WTC11 (cell line): ENCODE measurements at regions not wholly inside any gene's neighbourhood (a gene's known extent, or its start where the extent isn't known, plus 50 kb on each side); places are given as distances from the start of the nearest gene placed in this dataset.

Experiments used
- ATAC-seq: fragments of 200-7000 bp; cut with Tn5 transposase; 2 replicates; pipeline ENCODE4 v1.10.0; 2021; ENCODE audit warnings: mild to moderate bottlenecking, moderate library complexity
- CTCF ChIA-PET: fragments of 300-600 bp; sonication (Branson Sonifier 250); formaldehyde crosslinking; loops from one replicate; lab custom pipeline; 2021; ENCODE audit warnings: antibody characterized with exemption; lab: Charles Lee
- POLR2A ChIA-PET: fragments of 350-600 bp; sonication (Branson Sonifier 250); formaldehyde crosslinking; loops from one replicate; lab custom pipeline; 2021; ENCODE audit warnings: antibody characterized with exemption; lab: Charles Lee
- DNase-seq: peaks from one replicate; pipeline ENCODE4 v3.0.0; 2021; ENCODE audit warnings: low spot score
- H3K27ac Mint-ChIP-seq: 2 replicates; pipeline ENCODE4 v1.8.0; 2021; ENCODE audit warnings: mixed read lengths
- H3K27me3 Mint-ChIP-seq: 2 replicates; pipeline ENCODE4 v1.8.0; 2021; ENCODE audit warnings: low read depth, mild to moderate bottlenecking, moderate library complexity, mixed read lengths
- H3K36me3 Mint-ChIP-seq: 2 replicates; pipeline ENCODE4 v1.8.0; 2021; ENCODE audit warnings: mixed read lengths
- H3K4me1 Mint-ChIP-seq: 2 replicates; pipeline ENCODE4 v1.8.0; 2022; ENCODE audit warnings: mixed read lengths
- H3K4me3 Mint-ChIP-seq: 2 replicates; pipeline ENCODE4 v1.8.0; 2021; ENCODE audit warnings: mild to moderate bottlenecking, moderate library complexity, mixed read lengths
- H3K9me3 Mint-ChIP-seq: 2 replicates; pipeline ENCODE4 v1.8.0; 2021; ENCODE audit warnings: mixed read lengths
- AFF4 ChIP-seq: sonication (generic); formaldehyde crosslinking; IDR thresholded peaks from 2 replicates; pipeline ENCODE4 v1.8.1; 2023; ENCODE audit warnings: mild to moderate bottlenecking, missing genetic modification reagents, borderline replicate concordance
- CREM ChIP-seq: sonication (generic); formaldehyde crosslinking; IDR thresholded peaks from 2 replicates; pipeline ENCODE4 v1.8.1; 2022; ENCODE audit warnings: mild to moderate bottlenecking, missing genetic modification reagents, moderate library complexity
- FOXK1 ChIP-seq: sonication (generic); formaldehyde crosslinking; IDR thresholded peaks from 2 replicates; pipeline ENCODE4 v1.8.0; 2022; ENCODE audit warnings: mild to moderate bottlenecking, moderate library complexity, missing genetic modification reagents
- FOXP1 ChIP-seq: sonication (generic); formaldehyde crosslinking; IDR thresholded peaks from 2 replicates; pipeline ENCODE4 v1.8.0; 2022; ENCODE audit warnings: missing genetic modification reagents, mild to moderate bottlenecking, moderate library complexity, borderline replicate concordance
- HMGXB4 ChIP-seq: sonication (generic); formaldehyde crosslinking; IDR thresholded peaks from 2 replicates; pipeline ENCODE4 v1.8.1; 2023; ENCODE audit warnings: mild to moderate bottlenecking, moderate library complexity, missing genetic modification reagents
- IRF2 ChIP-seq: sonication (generic); formaldehyde crosslinking; IDR thresholded peaks from 2 replicates; pipeline ENCODE4 v1.8.0; 2022; ENCODE audit warnings: low read depth, missing genetic modification reagents, borderline replicate concordance
- JAZF1 ChIP-seq: fragments of 250-450 bp; sonication (Bioruptor Pico); IDR thresholded peaks from 2 replicates; pipeline ENCODE4 v1.9.0; 2021; ENCODE audit warnings: moderate library complexity, mild to moderate bottlenecking, inconsistent platforms
- NFE2L1 ChIP-seq: sonication (generic); formaldehyde crosslinking; IDR thresholded peaks from 2 replicates; pipeline ENCODE4 v1.8.1; 2023; ENCODE audit warnings: missing genetic modification reagents
- TCF7 ChIP-seq: sonication (generic); formaldehyde crosslinking; IDR thresholded peaks from 2 replicates; pipeline ENCODE4 v1.8.0; 2022; ENCODE audit warnings: mild to moderate bottlenecking, low read depth, missing genetic modification reagents, moderate library complexity
- ZNF423 ChIP-seq: fragments of 250-450 bp; sonication (Bioruptor Pico); IDR thresholded peaks from 2 replicates; pipeline ENCODE4 v2.1.2; 2022; ENCODE audit warnings: mild to moderate bottlenecking, moderate library complexity
- ZNF425 ChIP-seq: fragments of 250-450 bp; sonication (Bioruptor Pico); conservative IDR thresholded peaks from 2 replicates; pipeline ENCODE4 v1.9.0; 2021; ENCODE audit warnings: mild to moderate bottlenecking
- ZNF532 ChIP-seq: fragments of 250-450 bp; sonication (Bioruptor Pico); IDR thresholded peaks from 2 replicates; pipeline ENCODE4 v1.9.0; 2021; ENCODE audit warnings: mild to moderate bottlenecking, borderline replicate concordance
- TF ChIP-seq, protein P1 (sequence below): fragments of 250-450 bp; sonication (Bioruptor Pico); IDR thresholded peaks from 2 replicates; pipeline ENCODE4 v1.9.0; 2021; ENCODE audit warnings: moderate library complexity, mild to moderate bottlenecking, inconsistent platforms, borderline replicate concordance
- TF ChIP-seq, protein P2 (sequence below): sonication (generic); formaldehyde crosslinking; IDR thresholded peaks from 2 replicates; pipeline ENCODE4 v1.8.0; 2022; ENCODE audit warnings: mild to moderate bottlenecking, missing genetic modification reagents

DNA sequence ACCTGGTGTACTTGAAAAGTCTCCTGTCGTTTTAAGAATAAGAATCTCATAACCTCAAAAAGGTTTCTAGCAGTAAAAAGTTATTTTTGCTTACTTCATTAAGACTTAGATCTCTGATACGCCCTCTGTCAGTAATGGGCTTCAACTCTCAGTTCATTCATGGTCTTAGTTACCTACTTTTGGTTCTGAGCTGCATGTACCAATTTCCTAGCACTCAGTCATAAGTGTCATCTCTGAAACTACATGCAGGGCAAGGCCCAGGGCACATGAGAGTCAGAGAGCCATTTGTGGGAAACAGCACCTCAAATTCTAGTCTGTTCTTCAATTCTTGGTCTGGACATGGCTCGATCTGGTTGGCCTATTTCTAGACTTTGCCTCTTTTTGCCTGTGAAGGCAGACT, 838.4 kb downstream of the FAM181B start:
- Mint-ChIP-seq H3K4me3 (no peak overlapping the region), H3K27me3 (no peaks in the 10 kb centered on the region), H3K36me3 (0 out of 2 replicates have a peak, but pooled peaks cover 2% of the 10 kb centered on the region), H3K9me3 (peaks cover 8% of the 10 kb centered on the region), H3K4me1 (no peaks in the 10 kb centered on the region), H3K27ac (no peak overlapping the region)
- no peak for ATAC-seq
- no peak for DNase-seq
- ChIA-PET POLR2A (no interaction called here), CTCF (no interaction called here)
- no peak for TF ChIP-seq JAZF1 (CRISPR knock-in tag)
- TF ChIP-seq, protein P1, sequence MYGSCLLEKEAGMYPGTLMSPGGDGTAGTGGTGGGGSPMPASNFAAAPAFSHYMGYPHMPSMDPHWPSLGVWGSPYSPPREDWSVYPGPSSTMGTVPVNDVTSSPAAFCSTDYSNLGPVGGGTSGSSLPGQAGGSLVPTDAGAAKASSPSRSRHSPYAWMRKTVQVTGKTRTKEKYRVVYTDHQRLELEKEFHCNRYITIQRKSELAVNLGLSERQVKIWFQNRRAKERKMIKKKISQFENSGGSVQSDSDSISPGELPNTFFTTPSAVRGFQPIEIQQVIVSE (CRISPR knock-in tag): no peak
- TF ChIP-seq CREM: no peak
- no peak for TF ChIP-seq ZNF425 (CRISPR knock-in tag)
- no peak for TF ChIP-seq IRF2 (CRISPR knock-in tag)
- no peak for TF ChIP-seq ZNF423 (CRISPR knock-in tag)
- TF ChIP-seq NFE2L1 (CRISPR knock-in tag): no peak
- no peak for TF ChIP-seq ZNF532 (CRISPR knock-in tag)
- no peak for TF ChIP-seq TCF7 (CRISPR knock-in tag)
- TF ChIP-seq FOXP1 (CRISPR knock-in tag): no peak
- no peak for TF ChIP-seq AFF4 (CRISPR knock-in tag)
- TF ChIP-seq, protein P2, sequence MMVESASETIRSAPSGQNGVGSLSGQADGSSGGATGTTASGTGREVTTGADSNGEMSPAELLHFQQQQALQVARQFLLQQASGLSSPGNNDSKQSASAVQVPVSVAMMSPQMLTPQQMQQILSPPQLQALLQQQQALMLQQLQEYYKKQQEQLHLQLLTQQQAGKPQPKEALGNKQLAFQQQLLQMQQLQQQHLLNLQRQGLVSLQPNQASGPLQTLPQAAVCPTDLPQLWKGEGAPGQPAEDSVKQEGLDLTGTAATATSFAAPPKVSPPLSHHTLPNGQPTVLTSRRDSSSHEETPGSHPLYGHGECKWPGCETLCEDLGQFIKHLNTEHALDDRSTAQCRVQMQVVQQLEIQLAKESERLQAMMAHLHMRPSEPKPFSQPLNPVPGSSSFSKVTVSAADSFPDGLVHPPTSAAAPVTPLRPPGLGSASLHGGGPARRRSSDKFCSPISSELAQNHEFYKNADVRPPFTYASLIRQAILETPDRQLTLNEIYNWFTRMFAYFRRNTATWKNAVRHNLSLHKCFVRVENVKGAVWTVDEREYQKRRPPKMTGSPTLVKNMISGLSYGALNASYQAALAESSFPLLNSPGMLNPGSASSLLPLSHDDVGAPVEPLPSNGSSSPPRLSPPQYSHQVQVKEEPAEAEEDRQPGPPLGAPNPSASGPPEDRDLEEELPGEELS (CRISPR knock-in tag): no peak
- TF ChIP-seq FOXK1 (CRISPR knock-in tag): no peak
- no peak for TF ChIP-seq HMGXB4 (CRISPR knock-in tag)
